ENCODE measurements at regions not wholly inside any gene's neighbourhood (a gene's known extent, or its start where the extent isn't known, plus 50 kb on each side); places are given as distances from the start of the nearest gene placed in this dataset.

- in situ Hi-C loops (cut with HindIII; ENCODE audit: low sequenced_read_pairs): no loop called here
- DNase-seq (ENCODE audit: low spot score): no peak
Observed at GRCh38 chr13:91127995-91128394, 219.5 kb upstream of the MIR17HG start.

GRCh38 chr13:91132381-91132780 lies 215.1 kb upstream of the MIR17HG start:
- no peak for DNase-seq (ENCODE audit: low spot score)
- in situ Hi-C loops (cut with HindIII; ENCODE audit: low sequenced_read_pairs): no loop called here

- no peak for DNase-seq (ENCODE audit: low spot score)
- in situ Hi-C loops (cut with HindIII; ENCODE audit: low sequenced_read_pairs): no loop called here
Observed at GRCh38 chr13:91132786-91133185, 214.7 kb upstream of the MIR17HG start.

GRCh38 chr13:91133941-91134802 lies 213.3 kb upstream of the MIR17HG start:
- peak; percentile 51 for DNase-seq (ENCODE audit: low spot score)
- in situ Hi-C loops (cut with HindIII; ENCODE audit: low sequenced_read_pairs): no loop called here

- DNase-seq (ENCODE audit: low spot score): no peak
- in situ Hi-C loops (cut with HindIII; ENCODE audit: low sequenced_read_pairs): no loop called here
Observed at GRCh38 chr13:91134803-91135184, 212.7 kb upstream of the MIR17HG start.

GRCh38 chr13:91135376-91135775 lies 212.1 kb upstream of the MIR17HG start:
- in situ Hi-C loops (cut with HindIII; ENCODE audit: low sequenced_read_pairs): no loop called here
- DNase-seq (ENCODE audit: low spot score): no peak

GRCh38 chr13:91135968-91136367 lies 211.5 kb upstream of the MIR17HG start:
- DNase-seq (ENCODE audit: low spot score): peak; percentile 60
- in situ Hi-C loops (cut with HindIII; ENCODE audit: low sequenced_read_pairs): no loop called here

- in situ Hi-C loops (cut with HindIII; ENCODE audit: low sequenced_read_pairs): no loop called here
- no peak for DNase-seq (ENCODE audit: low spot score)
Observed at GRCh38 chr13:91136806-91137205, 210.7 kb upstream of the MIR17HG start.

- DNase-seq (ENCODE audit: low spot score): peak; percentile 52
- in situ Hi-C loops (cut with HindIII; ENCODE audit: low sequenced_read_pairs): no loop called here
Observed at GRCh38 chr13:91139232-91139631, 208.3 kb upstream of the MIR17HG start.

GRCh38 chr13:91141543-91142061 lies 205.9 kb upstream of the MIR17HG start:
- in situ Hi-C loops (cut with HindIII; ENCODE audit: low sequenced_read_pairs): no loop called here
- peak; percentile 45 for DNase-seq (ENCODE audit: low spot score)

- in situ Hi-C loops (cut with HindIII; ENCODE audit: low sequenced_read_pairs): no loop called here
- DNase-seq (ENCODE audit: low spot score): no peak
Observed at GRCh38 chr13:91142572-91142971, 204.9 kb upstream of the MIR17HG start.

- in situ Hi-C loops (cut with HindIII; ENCODE audit: low sequenced_read_pairs): no loop called here
- DNase-seq (ENCODE audit: low spot score): no peak
Observed at GRCh38 chr13:91144054-91144453, 203.4 kb upstream of the MIR17HG start.

GRCh38 chr13:91144486-91144885 lies 203.0 kb upstream of the MIR17HG start:
- DNase-seq (ENCODE audit: low spot score): no peak
- in situ Hi-C loops (cut with HindIII; ENCODE audit: low sequenced_read_pairs): no loop called here

- no peak for DNase-seq (ENCODE audit: low spot score)
- in situ Hi-C loops (cut with HindIII; ENCODE audit: low sequenced_read_pairs): no loop called here
Observed at GRCh38 chr13:91145571-91146205, 201.8 kb upstream of the MIR17HG start.

- in situ Hi-C loops (cut with HindIII; ENCODE audit: low sequenced_read_pairs): no loop called here
- no peak for DNase-seq (ENCODE audit: low spot score)
Observed at GRCh38 chr13:91146601-91147000, 200.9 kb upstream of the MIR17HG start.

- DNase-seq (ENCODE audit: low spot score): no peak
- in situ Hi-C loops (cut with HindIII; ENCODE audit: low sequenced_read_pairs): no loop called here
Observed at GRCh38 chr13:91148098-91148497, 199.4 kb upstream of the MIR17HG start.

GRCh38 chr13:91151921-91152320 lies 195.6 kb upstream of the MIR17HG start:
- in situ Hi-C loops (cut with HindIII; ENCODE audit: low sequenced_read_pairs): no loop called here
- DNase-seq (ENCODE audit: low spot score): no peak

GRCh38 chr13:91153372-91153771 lies 194.1 kb upstream of the MIR17HG start:
- in situ Hi-C loops (cut with HindIII; ENCODE audit: low sequenced_read_pairs): no loop called here
- DNase-seq (ENCODE audit: low spot score): peak; percentile 28

- in situ Hi-C loops (cut with HindIII; ENCODE audit: low sequenced_read_pairs): no loop called here
- no peak for DNase-seq (ENCODE audit: low spot score)
Observed at GRCh38 chr13:91154558-91155353, 192.7 kb upstream of the MIR17HG start.
